ENCODE measurements at regions not wholly inside any gene's neighbourhood (a gene's known extent, or its start where the extent isn't known, plus 50 kb on each side); places are given as distances from the start of the nearest gene placed in this dataset.
A peak's percentile ranks its signal among the peaks of the same experiment; 100 is the strongest.

DNA sequence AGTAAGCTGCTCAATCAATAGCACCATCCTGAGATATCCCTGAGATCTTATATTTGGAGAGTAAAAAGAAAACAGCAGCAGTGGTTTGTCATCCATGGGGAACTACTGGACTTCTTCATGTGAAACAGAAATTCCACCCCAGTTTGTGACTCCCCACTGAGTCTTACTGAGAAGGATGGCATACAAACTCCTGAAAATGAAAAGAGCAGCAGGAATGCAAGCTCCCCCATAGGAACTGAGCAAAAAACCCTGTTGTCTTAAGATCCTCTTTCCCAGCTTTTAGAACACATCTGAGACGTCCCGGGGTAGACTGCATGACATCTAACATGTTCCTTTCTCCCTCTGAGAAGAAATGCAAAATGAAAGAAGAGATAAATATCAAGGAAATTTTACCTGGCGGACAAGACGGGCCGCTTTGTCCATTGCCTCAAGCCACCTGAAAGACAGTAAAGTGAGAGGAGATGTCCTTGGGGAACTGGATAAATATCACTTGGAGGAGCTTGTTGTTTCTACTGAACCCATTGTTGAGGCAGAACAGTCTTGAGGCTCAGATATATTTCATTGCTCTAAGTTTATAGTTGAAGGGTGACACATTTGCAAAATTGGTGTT, 117.1 kb downstream of the NUDT12 start:
- TF ChIP-seq, protein P1, sequence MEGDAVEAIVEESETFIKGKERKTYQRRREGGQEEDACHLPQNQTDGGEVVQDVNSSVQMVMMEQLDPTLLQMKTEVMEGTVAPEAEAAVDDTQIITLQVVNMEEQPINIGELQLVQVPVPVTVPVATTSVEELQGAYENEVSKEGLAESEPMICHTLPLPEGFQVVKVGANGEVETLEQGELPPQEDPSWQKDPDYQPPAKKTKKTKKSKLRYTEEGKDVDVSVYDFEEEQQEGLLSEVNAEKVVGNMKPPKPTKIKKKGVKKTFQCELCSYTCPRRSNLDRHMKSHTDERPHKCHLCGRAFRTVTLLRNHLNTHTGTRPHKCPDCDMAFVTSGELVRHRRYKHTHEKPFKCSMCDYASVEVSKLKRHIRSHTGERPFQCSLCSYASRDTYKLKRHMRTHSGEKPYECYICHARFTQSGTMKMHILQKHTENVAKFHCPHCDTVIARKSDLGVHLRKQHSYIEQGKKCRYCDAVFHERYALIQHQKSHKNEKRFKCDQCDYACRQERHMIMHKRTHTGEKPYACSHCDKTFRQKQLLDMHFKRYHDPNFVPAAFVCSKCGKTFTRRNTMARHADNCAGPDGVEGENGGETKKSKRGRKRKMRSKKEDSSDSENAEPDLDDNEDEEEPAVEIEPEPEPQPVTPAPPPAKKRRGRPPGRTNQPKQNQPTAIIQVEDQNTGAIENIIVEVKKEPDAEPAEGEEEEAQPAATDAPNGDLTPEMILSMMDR (IDR thresholded peaks at IDR 0.05; ENCODE audit: unreplicated experiment) = no peak
- H3K27me3 Mint-ChIP-seq (ENCODE audit: low read depth) = no peaks in the 10 kb centered on the region
- H3K4me3 Mint-ChIP-seq = no peak overlapping the region
- H3K9me3 Mint-ChIP-seq = peaks cover 10% of the 10 kb centered on the region
- H3K36me3 Mint-ChIP-seq = no peaks in the 10 kb centered on the region
- H3K4me1 Mint-ChIP-seq = peaks cover 12% of the 10 kb centered on the region
- no peak overlapping the region for H3K27ac Mint-ChIP-seq
- no peak for DNase-seq (ENCODE audit: low spot score in 2 of 2, unreplicated experiment in 2 of 2)

DNA sequence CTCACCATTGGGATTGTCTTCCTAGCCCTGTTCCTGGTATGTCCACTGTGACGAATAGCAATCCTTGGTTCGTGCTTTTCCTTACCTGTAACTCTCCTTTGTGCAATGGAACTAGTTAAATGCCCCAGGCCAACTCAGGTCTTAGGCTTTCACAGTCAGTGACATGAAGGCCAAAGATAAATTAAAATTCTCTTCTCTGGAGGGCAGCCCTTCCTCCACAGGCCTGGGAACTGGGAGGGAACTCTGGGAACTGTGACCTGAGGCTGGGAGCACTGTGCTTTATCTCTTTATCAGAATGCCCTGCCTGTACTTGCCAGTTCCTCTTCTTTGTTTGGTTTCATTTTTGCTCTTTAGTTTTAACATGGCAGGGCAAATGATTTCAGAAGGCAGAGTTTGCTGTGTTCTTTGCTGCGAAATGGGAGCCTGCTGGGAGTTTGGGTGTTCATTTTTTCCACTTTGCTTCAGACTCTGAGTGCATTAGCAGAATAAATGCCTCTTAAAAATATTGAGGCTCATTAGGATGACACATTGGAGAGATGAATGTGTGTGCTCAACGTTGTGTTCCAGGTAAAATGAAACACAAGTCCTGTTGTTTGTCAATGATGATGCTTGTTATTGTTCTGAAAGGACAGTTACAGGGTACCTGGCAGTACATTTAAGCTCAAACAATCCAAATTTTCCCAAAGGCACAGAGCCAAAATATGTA, 118.1 kb downstream of the NUDT12 start:
- peak overlapping the region; percentile 57 for H3K27ac Mint-ChIP-seq
- peaks cover 20% of the 10 kb centered on the region for H3K9me3 Mint-ChIP-seq
- TF ChIP-seq, protein P1 (IDR thresholded peaks at IDR 0.05; ENCODE audit: unreplicated experiment) = no peak
- no peak overlapping the region for H3K4me3 Mint-ChIP-seq
- no peaks in the 10 kb centered on the region for H3K27me3 Mint-ChIP-seq (ENCODE audit: low read depth)
- H3K36me3 Mint-ChIP-seq = peaks cover 2% of the 10 kb centered on the region
- DNase-seq (ENCODE audit: low spot score in 2 of 2, unreplicated experiment in 2 of 2) = no peak
- peaks cover 12% of the 10 kb centered on the region for H3K4me1 Mint-ChIP-seq

DNA sequence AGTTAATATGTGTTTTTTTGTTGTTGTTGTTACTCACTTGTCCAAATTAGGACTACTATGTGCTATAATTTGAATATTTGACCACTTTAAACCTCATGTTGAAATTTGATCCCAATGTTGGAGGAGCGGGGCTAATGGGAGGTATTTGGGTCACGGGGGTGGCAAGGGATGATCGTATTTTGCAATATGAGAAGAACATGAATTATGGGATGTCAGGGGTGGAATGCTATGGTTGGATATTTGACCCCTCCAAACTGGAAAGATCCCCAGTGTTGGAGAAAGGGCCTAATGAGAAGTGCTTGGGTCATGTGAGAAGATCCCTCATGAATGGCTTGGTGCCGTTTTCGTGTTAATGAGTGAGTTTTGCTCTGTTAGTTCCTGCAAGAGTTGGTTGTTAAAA, 119.8 kb downstream of the NUDT12 start:
- Mint-ChIP-seq H3K36me3 (peaks cover 2% of the 10 kb centered on the region), H3K9me3 (peaks cover 37% of the 10 kb centered on the region), H3K27me3 (ENCODE audit: low read depth) (no peaks in the 10 kb centered on the region), H3K4me1 (peaks cover 12% of the 10 kb centered on the region), H3K4me3 (no peak overlapping the region), H3K27ac (no peak overlapping the region)
- TF ChIP-seq, protein P1 (IDR thresholded peaks at IDR 0.05; ENCODE audit: unreplicated experiment) = no peak
- DNase-seq (ENCODE audit: low spot score in 2 of 2, unreplicated experiment in 2 of 2) = no peak

DNA sequence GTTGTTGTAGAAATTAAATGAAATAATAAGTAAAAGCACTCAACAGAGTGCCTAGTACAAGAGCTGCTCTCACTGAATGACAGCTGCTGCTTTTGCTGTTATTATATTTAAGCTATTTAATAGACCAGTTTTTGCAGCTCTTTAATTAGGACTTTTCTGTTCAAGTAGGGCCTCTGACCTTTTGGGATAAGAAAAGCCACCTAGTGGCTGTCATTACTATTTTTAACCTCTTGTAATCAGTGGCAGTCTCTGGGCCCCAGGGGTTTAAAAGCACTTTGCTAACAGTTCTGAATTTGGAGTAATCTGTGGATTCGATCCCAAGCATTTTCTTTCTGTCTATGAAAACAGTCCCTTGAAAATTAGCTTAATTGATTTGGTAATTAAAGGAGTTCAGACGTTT, 121.1 kb downstream of the NUDT12 start:
- no peaks in the 10 kb centered on the region for H3K27me3 Mint-ChIP-seq (ENCODE audit: low read depth)
- H3K9me3 Mint-ChIP-seq = peaks cover 41% of the 10 kb centered on the region
- TF ChIP-seq, protein P1 (IDR thresholded peaks at IDR 0.05; ENCODE audit: unreplicated experiment) = no peak
- no peak for DNase-seq (ENCODE audit: low spot score in 2 of 2, unreplicated experiment in 2 of 2)
- H3K36me3 Mint-ChIP-seq = peaks cover 3% of the 10 kb centered on the region
- no peak overlapping the region for H3K4me3 Mint-ChIP-seq
- H3K4me1 Mint-ChIP-seq = peaks cover 12% of the 10 kb centered on the region
- no peak overlapping the region for H3K27ac Mint-ChIP-seq

DNA sequence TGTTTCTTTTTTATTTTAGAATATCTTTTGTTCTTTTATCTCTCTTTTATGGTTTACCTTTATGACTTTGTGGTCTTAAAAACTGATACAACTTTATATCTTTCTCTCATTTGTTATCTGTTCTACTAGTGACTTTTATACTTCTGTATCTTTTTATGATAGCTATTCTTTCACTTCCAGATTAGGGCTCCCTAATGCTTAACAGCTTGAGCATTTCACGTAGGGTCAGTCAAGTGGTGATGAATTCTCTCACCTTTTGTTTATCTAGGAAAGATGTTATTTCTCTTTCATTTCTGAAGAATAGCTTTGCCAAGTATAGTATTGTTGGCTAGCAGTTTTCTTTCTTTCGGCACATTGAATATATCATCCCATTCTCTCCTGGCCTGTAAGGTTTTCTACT, 123.6 kb downstream of the NUDT12 start:
- TF ChIP-seq, protein P1 (IDR thresholded peaks at IDR 0.05; ENCODE audit: unreplicated experiment) = no peak

More for the DNA sequence above, 123.6 kb downstream of the NUDT12 start:
- Mint-ChIP-seq H3K27ac (no peak overlapping the region), H3K9me3 (peaks cover 41% of the 10 kb centered on the region), H3K27me3 (ENCODE audit: low read depth) (no peaks in the 10 kb centered on the region), H3K36me3 (peaks cover 3% of the 10 kb centered on the region), H3K4me3 (no peak overlapping the region), H3K4me1 (peaks cover 4% of the 10 kb centered on the region)
- DNase-seq (ENCODE audit: low spot score in 2 of 2, unreplicated experiment in 2 of 2) = no peak
